ENCODE measurements at regions not wholly inside any gene's neighbourhood (a gene's known extent, or its start where the extent isn't known, plus 50 kb on each side); places are given as distances from the start of the nearest gene placed in this dataset.

DNA sequence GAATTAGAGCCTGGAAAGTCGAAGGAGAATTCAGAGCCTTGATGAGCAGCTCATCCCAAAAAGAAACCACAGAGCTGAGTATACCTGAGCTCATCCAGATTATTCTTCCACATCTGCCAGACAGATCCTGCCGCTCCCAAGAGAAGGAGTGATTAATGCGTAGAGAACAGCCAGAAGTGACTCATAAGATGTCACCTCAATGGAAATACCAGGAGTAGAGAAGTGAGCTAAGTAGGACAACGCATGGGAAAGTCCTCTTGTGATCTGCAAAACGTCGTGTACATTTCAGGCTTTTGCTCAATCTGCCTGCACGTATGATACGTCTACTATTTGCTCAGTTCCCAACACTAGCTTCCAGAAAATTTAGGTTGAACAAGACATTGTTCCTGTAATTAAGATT is 230.5 kb upstream of the AUTS2 start:
- TF ChIP-seq CTCF (IDR thresholded peaks at IDR 0.05) = no peak
- no peak for TF ChIP-seq POLR2AphosphoS5 (IDR thresholded peaks at IDR 0.05)
- TF ChIP-seq EP300 (IDR thresholded peaks at IDR 0.05) = no peak
